Left ventricle myocardium inferior (tissue), 1 donor: ENCODE measurements at regions not wholly inside any gene's neighbourhood (a gene's known extent, or its start where the extent isn't known, plus 50 kb on each side); places are given as distances from the start of the nearest gene placed in this dataset.

Experiments
- DNase-seq: peaks from one replicate; pipeline ENCODE4 v3.0.0-alpha.2; 2020
- H3K27ac ChIP-seq: fragments of 200-600 bp; replicated peaks from 2 replicates; pipeline ENCODE4 v1.8.0; 2021
- H3K27me3 ChIP-seq: fragments of 200-600 bp; 2 replicates; pipeline ENCODE4 v1.8.0; 2021; ENCODE audit warnings: low read depth
- H3K36me3 ChIP-seq: fragments of 200-600 bp; 2 replicates; pipeline ENCODE4 v1.8.0; 2021
- H3K4me1 ChIP-seq: fragments of 200-600 bp; 2 replicates; pipeline ENCODE4 v1.8.0; 2021
- H3K4me3 ChIP-seq: fragments of 200-600 bp; 2 replicates; pipeline ENCODE4 v1.8.0; 2021; ENCODE audit warnings: mild to moderate bottlenecking, moderate library complexity
- H3K9me3 ChIP-seq: fragments of 200-600 bp; replicated peaks from 2 replicates; pipeline ENCODE4 v1.8.0; 2021
- intact Hi-C: fragments of 100-400 bp; cut with micrococcal nuclease; formaldehyde crosslinking; loops from one replicate; pipeline ENCODE4 v1.11.0; 2022
- TF ChIP-seq, protein P1 (sequence below): fragments of 200-600 bp; IDR thresholded peaks from 2 replicates; pipeline ENCODE4 v1.8.0; 2021; ENCODE audit warnings: antibody characterized with exemption, mild to moderate bottlenecking, borderline replicate concordance
- donor health status: DM: no; HTN: yes; CAD: no; lungs with severe emphysema.

DNA sequence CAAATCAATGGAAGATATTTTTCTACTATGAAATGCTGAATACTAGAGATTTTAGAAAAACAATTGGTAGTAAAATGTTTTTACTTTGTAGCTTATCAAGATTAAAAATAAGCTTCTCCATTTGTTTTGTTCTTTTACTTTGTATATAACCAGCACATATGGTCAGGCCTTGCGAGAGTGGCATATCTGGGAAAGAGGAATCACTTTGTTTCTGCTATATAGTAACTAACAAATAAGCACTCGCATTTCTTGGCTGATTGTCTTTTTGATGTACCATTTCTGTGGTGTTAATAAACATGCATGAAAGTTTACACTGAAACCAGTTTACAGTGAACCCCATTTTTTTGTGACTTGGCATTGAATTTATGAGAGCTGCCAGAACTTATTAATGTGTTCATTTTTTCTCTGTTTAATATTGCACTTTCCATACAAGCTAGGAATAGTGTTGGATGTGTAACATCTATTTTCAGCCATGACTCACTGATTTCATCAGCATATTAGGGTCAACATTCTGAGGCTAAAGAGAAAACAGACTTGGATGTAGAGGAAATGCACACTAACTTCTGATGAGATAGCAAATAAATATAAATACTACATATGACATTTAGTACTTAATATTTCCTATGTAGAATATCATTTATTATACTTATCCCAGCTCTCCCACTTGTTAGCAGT, 635.5 kb downstream of the KCNH5 start:
- intact Hi-C loops = no loop called here
- Histone ChIP-seq H3K27me3 (no peaks in the 10 kb centered on the region), H3K9me3 (no peaks in the 10 kb centered on the region), H3K4me1 (no peaks in the 10 kb centered on the region), H3K36me3 (no peaks in the 10 kb centered on the region), H3K4me3 (no peak overlapping the region), H3K27ac (no peak overlapping the region)
- TF ChIP-seq, protein P1, sequence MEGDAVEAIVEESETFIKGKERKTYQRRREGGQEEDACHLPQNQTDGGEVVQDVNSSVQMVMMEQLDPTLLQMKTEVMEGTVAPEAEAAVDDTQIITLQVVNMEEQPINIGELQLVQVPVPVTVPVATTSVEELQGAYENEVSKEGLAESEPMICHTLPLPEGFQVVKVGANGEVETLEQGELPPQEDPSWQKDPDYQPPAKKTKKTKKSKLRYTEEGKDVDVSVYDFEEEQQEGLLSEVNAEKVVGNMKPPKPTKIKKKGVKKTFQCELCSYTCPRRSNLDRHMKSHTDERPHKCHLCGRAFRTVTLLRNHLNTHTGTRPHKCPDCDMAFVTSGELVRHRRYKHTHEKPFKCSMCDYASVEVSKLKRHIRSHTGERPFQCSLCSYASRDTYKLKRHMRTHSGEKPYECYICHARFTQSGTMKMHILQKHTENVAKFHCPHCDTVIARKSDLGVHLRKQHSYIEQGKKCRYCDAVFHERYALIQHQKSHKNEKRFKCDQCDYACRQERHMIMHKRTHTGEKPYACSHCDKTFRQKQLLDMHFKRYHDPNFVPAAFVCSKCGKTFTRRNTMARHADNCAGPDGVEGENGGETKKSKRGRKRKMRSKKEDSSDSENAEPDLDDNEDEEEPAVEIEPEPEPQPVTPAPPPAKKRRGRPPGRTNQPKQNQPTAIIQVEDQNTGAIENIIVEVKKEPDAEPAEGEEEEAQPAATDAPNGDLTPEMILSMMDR = no peak
- no peak for DNase-seq

- H3K4me1 ChIP-seq = no peaks in the 10 kb centered on the region
- intact Hi-C loops = no loop called here
- no peak overlapping the region for H3K27ac ChIP-seq
- H3K4me3 ChIP-seq = no peak overlapping the region
- H3K9me3 ChIP-seq = peaks cover 23% of the 10 kb centered on the region
- no peaks in the 10 kb centered on the region for H3K36me3 ChIP-seq
- no peak for DNase-seq
- TF ChIP-seq, protein P1 = no peak
- H3K27me3 ChIP-seq = no peaks in the 10 kb centered on the region
These were observed 624.4 kb downstream of the KCNH5 start for GRCh38 chr14:62420847-62421246.

DNA sequence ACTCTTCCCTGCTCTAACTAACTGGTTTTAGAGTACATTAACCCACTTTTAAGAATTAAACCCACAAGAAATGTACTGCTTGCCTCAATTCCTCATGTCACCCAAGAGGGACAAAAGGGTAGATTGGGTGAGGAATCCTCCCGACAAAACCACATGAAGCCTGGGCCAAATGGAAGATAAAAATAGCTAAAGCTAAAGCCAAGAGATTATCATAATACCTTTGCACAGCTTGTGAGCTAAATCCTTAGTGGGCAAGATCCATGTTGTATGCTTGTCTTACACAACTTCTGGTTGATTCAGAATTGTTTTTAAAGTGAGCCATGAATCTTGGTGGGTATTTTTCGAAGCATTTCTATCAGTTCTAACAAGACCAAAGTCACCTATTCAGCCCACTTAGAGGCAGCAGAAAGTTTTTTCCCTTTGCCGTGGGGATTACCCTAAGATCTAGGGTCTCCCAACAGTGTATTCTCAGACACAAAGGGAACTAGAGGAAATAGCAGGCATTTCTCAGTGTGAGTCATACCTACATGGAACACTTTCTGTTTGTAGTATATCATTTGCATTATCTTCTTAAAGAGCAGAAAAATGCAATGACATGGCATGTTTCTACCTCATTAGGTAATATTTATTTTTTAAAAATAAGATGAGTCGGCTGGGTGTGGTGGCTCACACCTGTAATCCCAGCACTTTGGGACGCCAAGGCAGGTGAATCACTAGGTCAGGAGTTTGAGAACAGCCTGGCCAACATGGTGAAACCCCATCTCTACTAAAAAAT, 616.6 kb downstream of the KCNH5 start:
- Histone ChIP-seq H3K9me3 (peaks cover 35% of the 10 kb centered on the region), H3K36me3 (no peaks in the 10 kb centered on the region), H3K27me3 (no peaks in the 10 kb centered on the region), H3K27ac (no peak overlapping the region), H3K4me1 (no peaks in the 10 kb centered on the region), H3K4me3 (no peak overlapping the region)
- no peak for DNase-seq
- intact Hi-C loops = no loop called here
- TF ChIP-seq, protein P1 = no peak

- H3K27ac ChIP-seq = no peak overlapping the region
- H3K4me1 ChIP-seq = no peaks in the 10 kb centered on the region
- intact Hi-C loops = no loop called here
- DNase-seq = no peak
- H3K27me3 ChIP-seq = no peaks in the 10 kb centered on the region
- TF ChIP-seq, protein P1 = no peak
- peaks cover 38% of the 10 kb centered on the region for H3K9me3 ChIP-seq
- no peaks in the 10 kb centered on the region for H3K36me3 ChIP-seq
- no peak overlapping the region for H3K4me3 ChIP-seq
These were observed 615.6 kb downstream of the KCNH5 start for GRCh38 chr14:62429683-62430082.

DNA sequence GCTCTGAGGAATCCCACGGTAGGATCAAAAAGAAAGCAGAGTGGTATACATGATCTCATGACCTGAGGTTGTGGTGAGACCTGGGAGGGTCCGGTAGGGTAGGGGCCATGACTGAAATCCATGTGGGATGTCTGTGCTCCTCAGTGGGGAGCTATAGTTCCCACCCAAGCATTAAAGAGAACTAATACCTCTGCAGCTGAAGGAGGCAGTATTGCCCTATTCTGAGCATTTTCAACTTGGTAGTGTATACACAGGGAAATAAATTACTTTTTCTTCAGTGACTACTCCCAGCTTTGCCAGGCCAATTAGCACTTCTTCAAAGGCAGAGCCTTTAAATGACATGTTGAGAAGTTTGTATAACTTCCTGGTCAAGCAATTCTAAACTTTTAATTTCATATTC, 613.8 kb downstream of the KCNH5 start:
- H3K9me3 ChIP-seq = peaks cover 53% of the 10 kb centered on the region
- TF ChIP-seq, protein P1 = no peak
- intact Hi-C loops = no loop called here
- no peaks in the 10 kb centered on the region for H3K27me3 ChIP-seq
- no peak overlapping the region for H3K4me3 ChIP-seq
- DNase-seq = no peak
- H3K36me3 ChIP-seq = no peaks in the 10 kb centered on the region
- H3K4me1 ChIP-seq = no peaks in the 10 kb centered on the region
- H3K27ac ChIP-seq = no peak overlapping the region
